ENCODE measurements at regions not wholly inside any gene's neighbourhood (a gene's known extent, or its start where the extent isn't known, plus 50 kb on each side); places are given as distances from the start of the nearest gene placed in this dataset.

DNA sequence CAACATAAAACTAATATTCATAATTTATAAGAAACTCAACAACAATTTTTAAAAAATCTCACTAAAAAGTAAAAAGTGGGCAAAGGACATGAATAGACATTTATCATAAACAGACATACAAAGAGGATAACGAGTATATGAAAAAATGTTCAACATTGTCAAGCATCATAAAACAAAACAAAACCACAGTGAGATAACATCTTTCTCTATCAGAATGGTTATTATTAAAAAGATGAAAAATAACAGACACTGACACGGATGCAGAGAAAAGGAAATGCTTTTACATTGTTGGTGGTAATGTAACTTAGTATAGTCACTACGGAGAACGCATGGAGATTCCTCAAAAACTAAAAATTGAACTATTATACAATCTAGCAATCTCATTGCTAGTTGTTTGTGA, 813.0 kb downstream of the LUZP2 start:
- TF ChIP-seq, protein P1, sequence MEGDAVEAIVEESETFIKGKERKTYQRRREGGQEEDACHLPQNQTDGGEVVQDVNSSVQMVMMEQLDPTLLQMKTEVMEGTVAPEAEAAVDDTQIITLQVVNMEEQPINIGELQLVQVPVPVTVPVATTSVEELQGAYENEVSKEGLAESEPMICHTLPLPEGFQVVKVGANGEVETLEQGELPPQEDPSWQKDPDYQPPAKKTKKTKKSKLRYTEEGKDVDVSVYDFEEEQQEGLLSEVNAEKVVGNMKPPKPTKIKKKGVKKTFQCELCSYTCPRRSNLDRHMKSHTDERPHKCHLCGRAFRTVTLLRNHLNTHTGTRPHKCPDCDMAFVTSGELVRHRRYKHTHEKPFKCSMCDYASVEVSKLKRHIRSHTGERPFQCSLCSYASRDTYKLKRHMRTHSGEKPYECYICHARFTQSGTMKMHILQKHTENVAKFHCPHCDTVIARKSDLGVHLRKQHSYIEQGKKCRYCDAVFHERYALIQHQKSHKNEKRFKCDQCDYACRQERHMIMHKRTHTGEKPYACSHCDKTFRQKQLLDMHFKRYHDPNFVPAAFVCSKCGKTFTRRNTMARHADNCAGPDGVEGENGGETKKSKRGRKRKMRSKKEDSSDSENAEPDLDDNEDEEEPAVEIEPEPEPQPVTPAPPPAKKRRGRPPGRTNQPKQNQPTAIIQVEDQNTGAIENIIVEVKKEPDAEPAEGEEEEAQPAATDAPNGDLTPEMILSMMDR (IDR thresholded peaks at IDR 0.05): no peak
- TF ChIP-seq SIN3A (IDR thresholded peaks at IDR 0.05; ENCODE audit: borderline replicate concordance, insufficient read depth, low read depth, low read length): no peak
- no peak for TF ChIP-seq POLR2AphosphoS5 (IDR thresholded peaks at IDR 0.05; ENCODE audit: low read depth, low read length)
- no peak for TF ChIP-seq TCF7L2 (IDR thresholded peaks at IDR 0.05; ENCODE audit: low read depth, low read length)
- TF ChIP-seq, protein P2, sequence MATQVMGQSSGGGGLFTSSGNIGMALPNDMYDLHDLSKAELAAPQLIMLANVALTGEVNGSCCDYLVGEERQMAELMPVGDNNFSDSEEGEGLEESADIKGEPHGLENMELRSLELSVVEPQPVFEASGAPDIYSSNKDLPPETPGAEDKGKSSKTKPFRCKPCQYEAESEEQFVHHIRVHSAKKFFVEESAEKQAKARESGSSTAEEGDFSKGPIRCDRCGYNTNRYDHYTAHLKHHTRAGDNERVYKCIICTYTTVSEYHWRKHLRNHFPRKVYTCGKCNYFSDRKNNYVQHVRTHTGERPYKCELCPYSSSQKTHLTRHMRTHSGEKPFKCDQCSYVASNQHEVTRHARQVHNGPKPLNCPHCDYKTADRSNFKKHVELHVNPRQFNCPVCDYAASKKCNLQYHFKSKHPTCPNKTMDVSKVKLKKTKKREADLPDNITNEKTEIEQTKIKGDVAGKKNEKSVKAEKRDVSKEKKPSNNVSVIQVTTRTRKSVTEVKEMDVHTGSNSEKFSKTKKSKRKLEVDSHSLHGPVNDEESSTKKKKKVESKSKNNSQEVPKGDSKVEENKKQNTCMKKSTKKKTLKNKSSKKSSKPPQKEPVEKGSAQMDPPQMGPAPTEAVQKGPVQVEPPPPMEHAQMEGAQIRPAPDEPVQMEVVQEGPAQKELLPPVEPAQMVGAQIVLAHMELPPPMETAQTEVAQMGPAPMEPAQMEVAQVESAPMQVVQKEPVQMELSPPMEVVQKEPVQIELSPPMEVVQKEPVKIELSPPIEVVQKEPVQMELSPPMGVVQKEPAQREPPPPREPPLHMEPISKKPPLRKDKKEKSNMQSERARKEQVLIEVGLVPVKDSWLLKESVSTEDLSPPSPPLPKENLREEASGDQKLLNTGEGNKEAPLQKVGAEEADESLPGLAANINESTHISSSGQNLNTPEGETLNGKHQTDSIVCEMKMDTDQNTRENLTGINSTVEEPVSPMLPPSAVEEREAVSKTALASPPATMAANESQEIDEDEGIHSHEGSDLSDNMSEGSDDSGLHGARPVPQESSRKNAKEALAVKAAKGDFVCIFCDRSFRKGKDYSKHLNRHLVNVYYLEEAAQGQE (IDR thresholded peaks at IDR 0.05; ENCODE audit: insufficient read depth in 1 of 2, low read depth in 2 of 2, low read length in 1 of 2): no peak
